Stimulated activated CD8-positive, alpha-beta memory T cell treated with anti-CD3 and anti-CD28 coated beads, Interleukin-7, amount 100 ng/mL, for 4 hours (primary cell): ENCODE measurements at regions not wholly inside any gene's neighbourhood (a gene's known extent, or its start where the extent isn't known, plus 50 kb on each side); places are given as distances from the start of the nearest gene placed in this dataset.

Source experiments
- DNase-seq, 2 donors: peaks; one replicate each; pipeline ENCODE4 v3.0.0-alpha.2; 2020; ENCODE audit warnings: low read depth in 2 of 2

DNA sequence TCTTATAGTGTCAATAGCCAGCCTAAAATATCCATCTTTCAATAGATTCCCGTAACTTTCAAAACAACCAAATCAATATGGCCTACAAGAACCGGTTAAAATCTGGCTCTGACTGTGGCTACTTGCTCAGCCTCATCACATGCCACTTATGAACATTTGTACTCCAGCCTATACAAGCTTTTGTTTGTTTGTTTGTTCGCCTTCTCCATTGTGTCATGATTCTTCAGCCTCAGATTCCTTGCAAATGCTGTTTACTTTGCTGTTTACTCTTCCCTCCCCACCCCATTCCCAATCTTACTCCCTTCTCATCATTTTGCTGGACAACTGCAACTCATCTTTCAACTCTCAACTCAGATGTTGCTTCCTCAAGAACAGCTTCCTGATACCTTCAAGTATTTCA lies 161.2 kb downstream of the CAPZA3 start:
- no peak for DNase-seq

DNA sequence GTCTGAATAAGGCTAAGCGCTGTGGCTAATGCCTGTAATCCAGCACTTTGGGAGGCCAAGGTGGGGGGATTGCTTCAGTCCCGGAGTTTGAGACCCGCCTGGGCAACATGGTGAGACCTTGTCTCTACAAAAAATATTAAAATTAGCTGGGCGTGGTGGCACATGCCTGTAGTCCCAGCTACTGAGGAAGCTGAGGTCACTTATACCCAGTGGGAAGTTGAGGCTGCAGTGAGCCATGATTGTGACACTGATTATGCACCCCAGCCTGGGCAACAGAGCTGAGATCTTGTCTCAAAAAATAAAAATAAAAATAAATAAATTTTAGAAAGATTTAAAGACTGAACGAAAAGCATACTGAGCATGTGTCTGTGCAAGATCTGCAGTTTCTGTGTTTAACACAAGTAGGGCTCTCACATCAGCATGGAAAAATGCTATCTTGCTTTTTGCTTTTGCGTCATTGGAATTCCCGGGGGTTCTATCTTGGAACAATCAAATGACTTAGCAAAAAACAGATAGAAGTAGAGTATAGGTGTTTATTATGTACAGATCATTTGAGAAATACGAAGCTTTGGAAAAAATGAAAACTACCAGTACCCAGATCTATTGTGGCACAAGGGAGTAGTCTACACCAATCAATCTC lies 161.9 kb downstream of the CAPZA3 start:
- no peak for DNase-seq

DNA sequence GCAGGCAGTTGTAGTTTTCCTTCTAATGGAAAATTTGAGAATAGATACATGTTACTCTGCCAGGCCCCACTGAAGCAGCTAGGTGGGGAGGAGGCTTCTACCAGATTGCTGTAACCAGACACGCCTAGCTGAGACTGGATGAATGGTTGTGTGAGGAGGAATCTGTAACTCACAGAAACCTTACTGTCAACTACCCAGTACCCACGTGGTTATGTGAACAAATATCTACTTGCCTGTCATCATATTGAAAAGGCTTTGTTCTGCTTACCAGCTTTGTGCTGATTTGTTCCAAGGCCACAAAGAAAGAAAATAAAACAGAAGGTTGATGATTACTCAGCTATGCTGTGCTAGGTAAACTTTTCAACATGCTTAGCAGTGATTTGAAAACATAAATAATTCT lies 167.2 kb downstream of the CAPZA3 start:
- no peak for DNase-seq

- no peak for DNase-seq
These were observed 168.5 kb downstream of the CAPZA3 start for GRCh38 chr12:18906395-18906794.

- no peak for DNase-seq
These were observed 169.2 kb downstream of the CAPZA3 start for GRCh38 chr12:18907127-18907526.

DNA sequence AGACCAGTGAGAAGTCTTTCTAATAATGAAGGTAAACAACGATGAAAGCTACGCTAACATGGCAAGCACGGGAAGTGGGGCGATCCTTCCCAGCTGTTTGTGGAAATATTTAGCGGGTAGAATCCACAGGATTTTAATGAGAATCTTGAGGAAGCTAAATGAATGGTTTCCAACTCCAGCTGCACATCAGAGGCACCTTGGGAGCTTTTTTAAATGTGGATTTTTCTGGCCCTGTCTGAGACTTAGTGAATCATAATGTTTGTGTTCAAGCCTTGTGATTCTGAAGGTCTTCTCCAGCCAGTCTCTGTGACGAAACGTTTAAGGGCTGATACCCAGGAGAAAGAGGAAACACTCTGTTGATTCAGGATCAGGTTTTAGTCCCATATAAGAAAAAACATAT lies 169.8 kb downstream of the CAPZA3 start:
- no peak for DNase-seq

DNA sequence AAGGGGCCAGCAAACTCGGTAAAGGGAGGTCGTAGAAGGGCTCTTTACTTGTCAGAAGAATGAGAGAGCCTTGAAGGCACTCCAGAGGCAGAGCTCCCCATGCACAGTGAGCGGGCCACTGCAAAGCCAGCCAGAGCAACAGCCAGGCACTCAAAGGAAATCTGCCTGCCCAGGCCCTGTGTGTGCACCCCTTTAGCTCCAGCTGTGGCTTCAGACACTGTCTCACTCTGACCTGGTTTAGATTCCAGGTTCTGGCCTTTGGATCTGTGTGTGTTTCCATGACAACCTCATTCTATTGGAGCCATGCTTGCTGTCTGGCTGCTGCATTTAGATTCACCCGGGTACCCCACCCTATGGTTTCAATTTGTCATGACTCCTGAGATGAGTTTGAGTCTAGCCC lies 170.3 kb downstream of the CAPZA3 start:
- DNase-seq: no peak

DNA sequence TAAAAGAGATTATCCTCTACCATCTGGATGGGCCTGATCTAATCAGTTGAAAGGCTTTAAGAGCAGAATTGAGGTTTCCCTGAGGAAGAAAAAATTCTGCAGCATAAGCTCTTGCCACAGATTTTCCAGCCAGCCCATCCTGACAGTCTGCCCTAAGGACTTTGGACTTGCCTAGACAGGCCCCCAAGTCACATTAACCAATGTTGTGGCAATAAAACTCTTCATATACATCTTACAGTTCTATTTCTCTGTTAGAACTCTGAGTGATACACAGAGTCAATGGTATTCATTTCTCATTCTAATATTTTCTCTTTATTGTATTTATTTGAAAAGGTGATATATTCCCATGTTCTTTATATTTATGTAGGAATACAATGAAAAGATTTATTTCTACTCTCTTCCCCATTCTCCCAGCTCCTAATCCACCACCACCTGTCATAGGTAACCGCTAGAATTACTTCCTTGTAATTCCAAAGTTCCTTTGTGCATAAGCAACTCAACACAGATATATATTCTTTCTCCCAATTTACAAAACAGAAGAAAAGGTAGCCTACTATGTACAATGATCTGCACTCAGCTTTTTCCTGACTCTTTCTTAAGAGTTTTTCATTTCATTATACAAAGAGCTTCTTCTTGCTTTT lies 182.1 kb downstream of the CAPZA3 start:
- no peak for DNase-seq

DNA sequence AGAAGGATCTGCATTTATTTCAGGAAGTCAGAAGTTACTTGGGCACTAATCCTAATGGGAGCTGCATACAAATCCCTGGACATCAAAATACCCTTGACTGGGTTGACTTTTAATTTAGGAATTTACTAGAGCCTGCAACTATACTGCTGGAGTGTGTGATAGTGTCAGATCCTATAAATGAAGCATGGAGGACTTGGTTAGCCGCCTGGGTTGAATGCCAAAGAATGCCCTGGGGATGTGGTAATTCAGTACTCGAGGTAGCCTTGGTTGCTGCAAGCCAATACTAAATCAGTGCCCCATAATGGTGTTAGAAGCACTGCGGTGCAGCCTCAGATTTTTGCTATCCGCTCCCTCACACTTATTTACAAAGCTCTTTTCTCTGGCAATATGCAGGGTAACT lies 184.9 kb downstream of the CAPZA3 start:
- no peak for DNase-seq

DNA sequence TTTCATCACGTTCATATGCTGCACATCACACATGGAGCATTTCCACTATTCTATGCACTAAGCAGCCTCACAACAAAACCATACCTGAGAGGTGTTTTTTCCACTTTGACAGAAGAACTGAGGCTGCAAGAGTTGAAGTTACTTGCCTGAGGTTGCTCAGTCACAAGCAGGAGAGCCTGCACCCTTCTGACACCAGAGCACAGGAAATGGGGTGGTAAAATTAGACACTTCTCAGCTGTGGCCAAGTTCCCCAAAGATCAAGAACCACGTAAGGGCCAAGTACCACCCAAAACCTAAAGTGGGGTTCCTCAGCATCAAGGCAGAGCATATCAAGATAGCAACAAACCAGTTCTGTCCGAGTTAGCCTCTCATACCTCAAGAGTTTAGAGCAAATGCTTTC lies 185.8 kb downstream of the CAPZA3 start:
- DNase-seq: no peak

DNA sequence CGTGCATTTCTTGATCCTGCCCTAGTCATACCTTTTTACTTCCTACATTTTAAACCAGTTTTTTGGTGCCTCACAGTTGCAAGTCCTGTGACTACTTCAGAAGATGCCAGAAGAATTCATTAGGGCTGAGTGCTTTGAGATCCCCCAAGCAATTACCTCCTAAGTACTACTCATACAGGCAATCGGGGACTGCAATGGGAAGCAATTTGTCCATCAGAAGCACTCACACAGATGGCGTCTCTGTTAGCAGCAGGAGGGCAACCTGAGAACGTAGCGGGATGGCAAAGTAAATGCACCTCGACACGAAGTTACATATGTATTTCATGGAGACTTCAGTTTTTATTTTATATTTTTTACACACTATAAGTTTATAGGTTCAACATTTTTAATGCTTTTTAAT lies 188.3 kb downstream of the CAPZA3 start:
- no peak for DNase-seq

DNA sequence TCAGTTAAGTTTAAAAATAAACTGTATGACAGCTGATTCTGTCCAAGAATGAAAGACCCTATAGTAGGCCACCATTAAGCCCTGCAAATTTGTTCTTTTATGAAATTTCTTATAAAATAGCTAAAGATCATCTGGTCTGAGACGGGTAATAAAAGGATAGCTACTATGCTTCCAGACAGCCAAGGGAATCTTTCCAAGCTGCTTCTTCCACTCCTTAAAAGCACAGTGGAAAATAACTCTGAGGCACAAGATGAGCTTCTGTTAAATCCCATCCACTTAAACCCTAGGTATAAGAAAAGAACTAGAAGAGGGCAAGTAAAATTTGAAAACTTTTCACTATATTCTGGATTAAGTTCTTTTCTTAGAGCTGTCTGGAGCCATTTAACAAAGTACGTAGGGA lies 194.3 kb downstream of the CAPZA3 start:
- DNase-seq: no peak

DNA sequence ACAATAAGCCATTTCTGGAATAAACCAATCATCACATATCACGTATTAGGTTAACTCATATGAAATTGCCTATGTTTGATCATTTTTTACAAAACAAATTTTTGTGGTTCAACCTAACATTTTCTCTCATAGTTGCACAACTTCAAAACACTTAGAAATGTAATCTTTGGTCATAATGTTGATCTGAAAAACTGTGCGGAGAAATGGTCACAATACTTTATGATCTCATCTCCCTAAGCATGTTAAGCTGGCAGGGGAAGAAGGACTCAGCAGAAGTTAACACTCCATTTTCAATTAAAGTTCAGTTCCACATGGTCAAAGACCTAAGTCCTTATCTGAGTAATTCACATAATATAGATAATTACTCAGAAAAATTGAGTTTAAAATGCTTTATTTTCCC lies 194.8 kb downstream of the CAPZA3 start:
- no peak for DNase-seq

DNA sequence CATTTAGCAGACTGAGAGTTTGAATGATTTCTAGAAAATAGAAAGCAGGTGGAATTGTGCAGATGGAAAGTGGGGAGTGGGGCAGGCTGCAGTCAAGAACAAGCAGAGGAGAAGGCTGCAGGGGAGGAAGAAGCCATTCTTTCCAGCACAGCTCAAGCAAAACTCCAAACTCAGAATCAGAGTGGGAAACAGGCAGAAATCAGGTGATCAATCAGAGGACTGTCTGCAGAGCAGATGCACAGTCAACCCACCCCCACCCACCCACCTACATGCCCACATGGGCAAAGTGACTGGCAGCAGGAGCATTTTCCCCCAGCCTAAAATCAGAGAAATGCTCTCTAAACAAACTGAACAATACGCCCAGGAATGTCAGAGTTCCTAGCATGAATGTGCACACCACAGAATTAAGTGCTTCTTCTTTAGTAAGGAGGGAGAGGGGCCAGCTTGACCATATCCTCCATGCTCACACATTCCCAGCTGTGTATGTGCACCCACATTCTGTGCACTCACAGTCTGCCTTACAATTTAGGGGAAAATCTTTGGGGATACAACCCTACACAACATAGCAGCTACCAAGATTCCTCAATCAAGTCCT lies 194.1 kb upstream of the PLEKHA5 start:
- no peak for DNase-seq

- no peak for DNase-seq
These were observed 190.5 kb upstream of the PLEKHA5 start for GRCh38 chr12:18939051-18939450.

- DNase-seq: no peak
These were observed 186.9 kb upstream of the PLEKHA5 start for GRCh38 chr12:18942669-18943068.

DNA sequence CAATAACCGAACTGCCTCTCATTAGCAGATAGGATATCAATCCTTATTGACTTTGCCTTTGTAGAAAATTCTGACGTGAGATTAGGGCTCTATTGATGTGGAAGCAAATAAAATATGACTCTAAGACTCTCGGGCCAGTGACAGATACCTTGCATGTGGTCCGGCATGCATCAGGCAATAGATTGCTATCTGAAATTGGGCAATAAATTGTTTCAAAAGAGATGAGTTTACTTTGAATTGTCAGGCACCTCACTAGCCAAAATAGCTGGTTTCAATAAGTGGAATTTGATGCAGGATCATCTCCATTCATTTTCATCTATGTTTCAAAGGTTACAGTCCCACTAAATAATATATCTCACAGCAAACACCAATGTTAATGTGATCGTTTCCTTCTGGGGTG lies 186.3 kb upstream of the PLEKHA5 start:
- DNase-seq: no peak

DNA sequence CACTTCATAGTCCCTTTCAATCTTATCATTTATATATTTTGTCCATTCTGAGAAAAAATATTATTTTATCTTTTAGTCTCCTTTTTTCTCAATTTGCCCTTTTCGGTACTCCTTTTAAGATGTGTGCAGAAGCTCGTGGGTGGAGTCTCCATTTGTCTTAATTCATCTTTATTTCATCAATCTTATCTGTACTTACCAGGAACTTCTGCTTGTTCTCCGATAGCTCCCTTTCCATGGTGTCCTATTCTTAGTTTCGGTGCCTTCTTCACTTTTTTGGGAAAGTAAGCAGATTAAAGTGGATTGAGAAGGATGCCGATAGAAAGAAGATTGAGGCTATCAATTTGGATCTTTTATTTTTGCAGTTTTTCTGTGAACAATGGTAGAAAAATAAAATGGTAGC lies 183.4 kb upstream of the PLEKHA5 start:
- no peak for DNase-seq

- no peak for DNase-seq
These were observed 178.3 kb upstream of the PLEKHA5 start for GRCh38 chr12:18951218-18951617.

DNA sequence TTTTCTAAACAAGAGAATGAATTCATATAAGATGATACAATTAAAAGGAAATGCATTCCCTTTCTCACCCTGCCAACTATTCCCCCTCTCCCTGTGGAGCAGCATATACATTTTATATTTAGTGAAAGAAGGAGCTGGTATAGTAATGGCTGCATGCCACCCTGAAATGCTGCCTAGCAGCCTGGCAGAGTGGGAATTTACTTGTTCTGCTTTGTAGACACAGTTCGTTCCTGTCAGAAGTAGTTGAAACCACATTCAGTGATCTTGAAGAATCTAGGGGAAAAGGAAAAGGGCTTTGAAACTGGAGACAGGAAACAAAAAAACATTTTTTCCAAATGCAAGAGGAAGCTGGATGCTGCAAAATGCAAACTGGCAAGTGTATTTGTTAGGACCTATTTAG lies 176.0 kb upstream of the PLEKHA5 start:
- DNase-seq: no peak

GRCh38 chr12:18955594-18955993 lies 173.9 kb upstream of the PLEKHA5 start:
- DNase-seq: no peak

DNA sequence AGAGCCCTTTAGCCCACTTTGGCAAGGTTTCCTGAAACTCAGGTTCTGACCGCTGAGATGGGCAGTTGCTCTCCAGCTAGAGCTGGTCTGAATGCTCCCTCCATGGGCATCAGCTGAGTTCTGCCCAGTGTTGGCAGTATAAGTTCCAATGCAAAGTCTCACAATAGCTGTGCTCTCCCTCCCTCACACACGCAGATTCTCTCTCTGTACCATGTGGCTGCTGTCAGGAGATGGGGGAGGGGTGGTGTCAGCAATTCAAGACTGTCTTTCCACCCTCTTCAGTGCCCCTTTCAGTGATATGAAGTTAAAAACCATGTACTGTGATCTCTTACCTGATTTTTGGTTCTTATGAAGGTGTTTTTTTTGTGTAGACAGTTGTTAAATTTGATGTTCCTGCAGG lies 164.3 kb upstream of the PLEKHA5 start:
- DNase-seq: no peak

DNA sequence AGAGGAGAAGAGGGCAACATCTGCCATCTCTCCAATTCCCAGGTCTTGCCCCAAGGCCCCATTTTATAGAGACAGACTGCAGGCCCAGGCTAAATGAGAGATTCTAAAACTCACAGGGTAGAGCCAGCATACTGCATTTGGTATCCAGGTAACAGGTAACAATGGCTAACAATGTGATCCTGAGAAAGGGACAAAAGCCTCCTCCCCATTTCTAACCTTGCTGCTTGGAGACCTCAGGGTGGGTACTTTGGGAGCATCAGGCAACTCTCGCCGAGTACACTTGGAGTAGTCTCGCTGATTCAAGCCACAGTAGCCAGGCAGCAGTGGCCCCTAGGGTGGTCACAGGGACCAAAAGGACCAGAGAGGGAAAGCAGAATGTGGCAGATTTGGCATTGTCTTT lies 162.6 kb upstream of the PLEKHA5 start:
- DNase-seq: no peak

DNA sequence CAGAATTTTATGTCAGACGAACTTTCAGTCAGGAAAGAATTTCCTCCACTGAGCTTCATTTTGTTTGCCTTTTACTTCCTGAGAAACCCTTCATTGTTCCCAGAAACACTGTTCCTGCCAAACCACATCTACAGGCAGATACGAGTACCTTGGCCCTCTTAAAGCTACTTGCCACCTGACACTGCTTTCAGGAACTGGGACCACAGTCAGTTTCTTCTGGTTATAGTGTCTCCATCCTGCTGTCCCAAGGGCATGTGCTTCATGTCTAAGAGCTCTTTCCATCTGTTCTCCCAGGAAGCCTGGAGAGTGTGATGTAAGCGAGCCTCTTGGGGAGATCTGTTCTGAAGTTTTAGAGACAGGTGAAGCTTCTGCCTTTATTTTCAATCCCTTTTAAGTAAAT lies 161.7 kb upstream of the PLEKHA5 start:
- no peak for DNase-seq
